H9 (cell line): ENCODE measurements at regions not wholly inside any gene's neighbourhood (a gene's known extent, or its start where the extent isn't known, plus 50 kb on each side); places are given as distances from the start of the nearest gene placed in this dataset.

Experiments
- DNase-seq: peaks from one replicate; pipeline ENCODE4 v3.0.0-alpha.2; 2017
- H2AFZ ChIP-seq: one replicate; pipeline ENCODE4 v1.6.1; 2013; ENCODE audit warnings: mild to moderate bottlenecking, low read length, control low read depth, moderate library complexity
- H2AK5ac ChIP-seq: 2 replicates; pipeline ENCODE4 v1.6.1; 2013; ENCODE audit warnings: low read length, control low read depth, mixed read lengths; ENCODE audit not compliant: insufficient read length
- H2BK120ac ChIP-seq: one replicate; pipeline ENCODE4 v1.6.1; 2013; ENCODE audit warnings: low read depth, mild to moderate bottlenecking, low read length, control low read depth, inconsistent platforms; ENCODE audit not compliant: poor library complexity, severe bottlenecking
- H2BK12ac ChIP-seq: 2 replicates; pipeline ENCODE4 v1.6.1; 2013; ENCODE audit warnings: low read length, control low read depth, mixed read lengths, low read depth; ENCODE audit not compliant: insufficient read length
- H2BK15ac ChIP-seq: 2 replicates; pipeline ENCODE4 v1.6.1; 2013; ENCODE audit warnings: low read depth, low read length, control low read depth
- H2BK20ac ChIP-seq: one replicate; pipeline ENCODE4 v1.6.1; 2013; ENCODE audit warnings: low read depth, mild to moderate bottlenecking, low read length, control low read depth, inconsistent platforms; ENCODE audit not compliant: poor library complexity, severe bottlenecking
- H2BK5ac ChIP-seq: 2 replicates; pipeline ENCODE4 v1.6.1; 2013; ENCODE audit warnings: low read length, control low read depth, mixed read lengths; ENCODE audit not compliant: insufficient read length
- H3K14ac ChIP-seq: 2 replicates; pipeline ENCODE4 v1.6.1; 2013; ENCODE audit warnings: low read length, control low read depth; ENCODE audit not compliant: insufficient read depth
- H3K18ac ChIP-seq: 2 replicates; pipeline ENCODE4 v1.6.1; 2013; ENCODE audit warnings: low read depth, mild to moderate bottlenecking, mixed read lengths, low read length, control low read depth; ENCODE audit not compliant: insufficient read length
- H3K23ac ChIP-seq: 2 replicates; pipeline ENCODE4 v1.6.1; 2013; ENCODE audit warnings: low read length, control low read depth, mixed read lengths, low read depth; ENCODE audit not compliant: insufficient read length
- H3K23me2 ChIP-seq: 2 replicates; pipeline ENCODE4 v1.6.1; 2013; ENCODE audit warnings: low read depth, mild to moderate bottlenecking, mixed read lengths, low read length, control low read depth; ENCODE audit not compliant: insufficient read length, poor library complexity, severe bottlenecking
- H3K27ac ChIP-seq: 2 replicates; pipeline ENCODE4 v1.5.1; 2013; ENCODE audit warnings: low read length, control low read depth, mixed read lengths, low read depth; ENCODE audit not compliant: insufficient read length
- H3K27me3 ChIP-seq: 2 replicates; pipeline ENCODE4 v1.6.1; 2013; ENCODE audit warnings: low read length, control low read depth, inconsistent platforms; ENCODE audit not compliant: insufficient read depth
- H3K4ac ChIP-seq: 2 replicates; pipeline ENCODE4 v1.6.1; 2013; ENCODE audit warnings: low read depth, mild to moderate bottlenecking, control low read depth, inconsistent platforms, low read length, moderate library complexity
- H3K4me1 ChIP-seq: 2 replicates; pipeline ENCODE4 v1.6.1; 2013; ENCODE audit warnings: low read length, control low read depth, inconsistent platforms; ENCODE audit not compliant: insufficient read depth
- H3K4me2 ChIP-seq: 2 replicates; pipeline ENCODE4 v1.6.1; 2013; ENCODE audit warnings: low read length, control low read depth, mixed read lengths; ENCODE audit not compliant: insufficient read length, insufficient read depth
- H3K56ac ChIP-seq: 2 replicates; pipeline ENCODE4 v1.6.1; 2013; ENCODE audit warnings: low read depth, mild to moderate bottlenecking, mixed read lengths, low read length, control low read depth; ENCODE audit not compliant: insufficient read length
- H3K79me1 ChIP-seq: 2 replicates; pipeline ENCODE4 v1.6.1; 2013; ENCODE audit warnings: low read depth, mild to moderate bottlenecking, moderate library complexity, low read length, control low read depth, inconsistent platforms; ENCODE audit not compliant: insufficient read depth, poor library complexity, severe bottlenecking
- H3K79me2 ChIP-seq: 2 replicates; pipeline ENCODE4 v1.6.1; 2013; ENCODE audit warnings: low read length, control low read depth, inconsistent platforms; ENCODE audit not compliant: insufficient read depth
- H3K9ac ChIP-seq: 2 replicates; pipeline ENCODE4 v1.6.1; 2013; ENCODE audit warnings: low read length, control low read depth, mixed read lengths; ENCODE audit not compliant: insufficient read length; ENCODE audit errors: extremely low read depth
- H3K9me3 ChIP-seq: one replicate; pipeline ENCODE4 v1.6.1; 2013; ENCODE audit warnings: low read depth, low read length, inconsistent platforms; ENCODE audit not compliant: control insufficient read depth
- H3T11ph ChIP-seq: one replicate; pipeline ENCODE4 v1.6.1; 2013; ENCODE audit warnings: mild to moderate bottlenecking, low read length, control low read depth, inconsistent platforms
- H4K20me1 ChIP-seq: one replicate; pipeline ENCODE4 v1.6.1; 2013; ENCODE audit not compliant: control insufficient read depth, insufficient read length, insufficient read depth
- H4K5ac ChIP-seq: 2 replicates; pipeline ENCODE4 v1.6.1; 2013; ENCODE audit warnings: low read depth, mild to moderate bottlenecking, mixed read lengths, low read length, control low read depth; ENCODE audit not compliant: insufficient read length
- H4K8ac ChIP-seq: replicated peaks from 2 replicates; pipeline ENCODE4 v1.6.1; 2013; ENCODE audit warnings: low read length, control low read depth, mixed read lengths, low read depth; ENCODE audit not compliant: insufficient read length
- H4K91ac ChIP-seq: 2 replicates; pipeline ENCODE4 v1.6.1; 2013; ENCODE audit warnings: low read depth, mild to moderate bottlenecking, moderate library complexity, mixed read lengths, low read length, control low read depth; ENCODE audit not compliant: insufficient read length
- H3K27ac Mint-ChIP-seq, 3 experiments: 2 replicates in 2 of 3; 3 replicates in 1 of 3; pipeline ENCODE4 v1.8.0; 2020 to 2021; ENCODE audit warnings: mixed read lengths in 3 of 3, mild to moderate bottlenecking in 1 of 3, moderate library complexity in 1 of 3
- H3K27me3 Mint-ChIP-seq: 2 replicates; pipeline ENCODE4 v1.8.0; 2021; ENCODE audit warnings: low read depth, mild to moderate bottlenecking, moderate library complexity, mixed read lengths
- H3K36me3 Mint-ChIP-seq, 3 experiments: 2 replicates in 2 of 3; 3 replicates in 1 of 3; pipeline ENCODE4 v1.8.0; 2020 to 2021; ENCODE audit warnings: low read depth in 3 of 3, mixed read lengths in 3 of 3; ENCODE audit not compliant: insufficient read depth in 1 of 3
- H3K4me1 Mint-ChIP-seq, 2 experiments: 2 replicates each; pipeline ENCODE4 v1.8.0; 2020; ENCODE audit warnings: mixed read lengths in 2 of 2
- H3K4me3 Mint-ChIP-seq, 2 experiments: 2 replicates in 1 of 2; 3 replicates in 1 of 2; pipeline ENCODE4 v1.8.0; 2020 to 2021; ENCODE audit warnings: mild to moderate bottlenecking in 2 of 2, mixed read lengths in 2 of 2, moderate library complexity in 1 of 2
- H3K9me3 Mint-ChIP-seq, 2 experiments: 2 replicates in 1 of 2; 3 replicates in 1 of 2; pipeline ENCODE4 v1.8.0; 2020; ENCODE audit warnings: mild to moderate bottlenecking in 2 of 2, mixed read lengths in 2 of 2, moderate library complexity in 1 of 2
- CTCF ChIP-seq: fragments of 200-600 bp; sonication (generic); conservative IDR thresholded peaks from 3 replicates; pipeline ENCODE4 v1.8.0; 2021; ENCODE audit warnings: antibody characterized with exemption, mild to moderate bottlenecking
- WGBS: extraction: QIAGEN DNeasy Blood & Tissue Kit; methylation state at CpG from one replicate; pipeline ENCODE4 v1.1.7; 2013; ENCODE audit warnings: missing lambda C conversion rate, low lambda C conversion rate, mixed read lengths; ENCODE audit not compliant: insufficient read length; ENCODE audit errors: extremely low coverage; 5-methylcytosine and 5-hydroxymethylcytosine counted together

GRCh38 chrX:4249401-4249800 is 536.0 kb upstream of the PRKX start:
- H3K4me3 Mint-ChIP-seq, result no peak overlapping the region
- H3K14ac ChIP-seq, result no peak overlapping the region
- no peaks in the 10 kb centered on the region for H4K20me1 ChIP-seq
- no peak overlapping the region for H4K8ac ChIP-seq
- no peak overlapping the region for H2BK120ac ChIP-seq
- H4K5ac ChIP-seq, result no peak overlapping the region
- no peaks in the 10 kb centered on the region for H3K27me3 Mint-ChIP-seq
- no peak overlapping the region for H3K27ac ChIP-seq
- no peak overlapping the region for H3K23ac ChIP-seq
- no peak overlapping the region for H2BK12ac ChIP-seq
- H2BK5ac ChIP-seq, result no peak overlapping the region
- TF ChIP-seq CTCF, result no peak
- H3K4me1 ChIP-seq, result peaks cover 6% of the 10 kb centered on the region; the same call in 1 of the 2 replicates
- DNase-seq, result no peak
- H3K18ac ChIP-seq, result no peak overlapping the region
- H3K56ac ChIP-seq, result no peak overlapping the region
- H3K9ac ChIP-seq, result no peak overlapping the region
- peaks cover 0 to 2% (median 1%) of the 10 kb centered on the region in 3 experiments; a peak in 1 of 7 replicates for H3K36me3 Mint-ChIP-seq
- no peak overlapping the region for H3K4ac ChIP-seq
- no peaks in the 10 kb centered on the region for H3K23me2 ChIP-seq
- no peaks in the 10 kb centered on the region for H3K79me2 ChIP-seq
- no peak overlapping the region for H2AFZ ChIP-seq
- no peak overlapping the region for H2BK20ac ChIP-seq
- no peak overlapping the region for H3K4me2 ChIP-seq
- peaks cover 3 to 11% of the 10 kb centered on the region in 2 experiments; a peak in 4 of 5 replicates for H3K9me3 Mint-ChIP-seq
- no peak overlapping the region for H3T11ph ChIP-seq
- H2BK15ac ChIP-seq, result no peak overlapping the region
- WGBS, result no CpG with 5 or more reads among the region's 8 CpGs
- H3K9me3 ChIP-seq, result no peaks in the 10 kb centered on the region
- H4K91ac ChIP-seq, result no peak overlapping the region
- no peaks in the 10 kb centered on the region for H3K27me3 ChIP-seq
- no peak overlapping the region for H3K27ac Mint-ChIP-seq
- no peak overlapping the region for H2AK5ac ChIP-seq
- H3K79me1 ChIP-seq, result no peaks in the 10 kb centered on the region
- H3K4me1 Mint-ChIP-seq, result peaks cover 15% of the 10 kb centered on the region in 2 experiments
